Nephron (organoid): ENCODE measurements at regions not wholly inside any gene's neighbourhood (a gene's known extent, or its start where the extent isn't known, plus 50 kb on each side); places are given as distances from the start of the nearest gene placed in this dataset.
"Not testable (repeated sequence)": the region's sequence is repeated elsewhere in the genome, so short reads cannot be mapped to it uniquely, and the experiment has no call there.

ENCODE experiments used
- H3K27ac Mint-ChIP-seq, 3 experiments: 2 replicates each; pipeline ENCODE4 v1.8.0; 2020; ENCODE audit warnings: mixed read lengths in 3 of 3, mild to moderate bottlenecking in 2 of 3, moderate library complexity in 1 of 3
- H3K27me3 Mint-ChIP-seq: 2 replicates; pipeline ENCODE4 v1.8.0; 2021; ENCODE audit warnings: low read depth, mild to moderate bottlenecking, moderate library complexity, mixed read lengths
- H3K36me3 Mint-ChIP-seq: 2 replicates; pipeline ENCODE4 v1.8.0; 2020; ENCODE audit warnings: low read depth, mixed read lengths
- H3K4me1 Mint-ChIP-seq: 2 replicates; pipeline ENCODE4 v1.8.0; 2020; ENCODE audit warnings: mixed read lengths
- H3K4me3 Mint-ChIP-seq, 3 experiments: 2 replicates each; pipeline ENCODE4 v1.8.0; 2020; ENCODE audit warnings: mild to moderate bottlenecking in 3 of 3, mixed read lengths in 3 of 3, moderate library complexity in 2 of 3
- H3K9me3 Mint-ChIP-seq: 2 replicates; pipeline ENCODE4 v1.8.0; 2020; ENCODE audit warnings: mixed read lengths
- CTCF ChIP-seq, 3 experiments: fragments of 200-600 bp; sonication (generic); IDR thresholded peaks; one replicate each; pipeline ENCODE4 v1.5.0; 2021; ENCODE audit warnings: antibody characterized with exemption in 3 of 3; ENCODE audit not compliant: unreplicated experiment in 3 of 3

DNA sequence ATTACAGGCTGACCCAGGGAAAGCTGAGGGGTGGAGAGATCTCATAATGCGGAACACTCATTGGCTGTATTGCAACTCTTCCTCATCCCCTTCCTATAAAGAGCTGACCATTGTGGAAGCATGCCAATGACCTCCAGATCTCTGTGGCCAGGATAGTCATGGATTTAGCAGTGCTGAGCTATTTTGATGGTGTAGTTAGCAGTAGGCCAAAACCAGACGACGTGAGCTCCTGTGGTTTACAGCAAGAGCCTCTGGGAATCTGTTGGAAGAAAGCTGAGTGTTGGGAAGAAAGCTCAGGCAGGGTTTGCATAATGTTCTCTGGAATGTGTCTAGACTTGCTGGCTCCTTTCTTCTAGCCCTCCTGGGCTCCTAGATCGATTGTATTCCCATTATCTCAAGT lies 187.5 kb upstream of the GPC6 start:
- Mint-ChIP-seq H3K4me1 (no peaks in the 10 kb centered on the region), H3K9me3 (peaks cover 12% of the 10 kb centered on the region), H3K27me3 (no peaks in the 10 kb centered on the region)

GRCh38 chr13:93041566-93041965 lies 185.0 kb upstream of the GPC6 start:
- not testable (repeated sequence) for H3K4me1 Mint-ChIP-seq, H3K27me3 Mint-ChIP-seq, H3K36me3 Mint-ChIP-seq, H3K4me3 Mint-ChIP-seq, H3K27ac Mint-ChIP-seq
- H3K9me3 Mint-ChIP-seq, result peaks cover 12% of the 10 kb centered on the region

More for the DNA sequence above, 187.5 kb upstream of the GPC6 start:
- no peak overlapping the region for H3K27ac Mint-ChIP-seq
- H3K4me3 Mint-ChIP-seq, result no peak overlapping the region
- TF ChIP-seq CTCF (IDR thresholded peaks at IDR 0.05; ENCODE audit: unreplicated experiment in 3 of 3), result no peak
- H3K36me3 Mint-ChIP-seq, result no peaks in the 10 kb centered on the region

DNA sequence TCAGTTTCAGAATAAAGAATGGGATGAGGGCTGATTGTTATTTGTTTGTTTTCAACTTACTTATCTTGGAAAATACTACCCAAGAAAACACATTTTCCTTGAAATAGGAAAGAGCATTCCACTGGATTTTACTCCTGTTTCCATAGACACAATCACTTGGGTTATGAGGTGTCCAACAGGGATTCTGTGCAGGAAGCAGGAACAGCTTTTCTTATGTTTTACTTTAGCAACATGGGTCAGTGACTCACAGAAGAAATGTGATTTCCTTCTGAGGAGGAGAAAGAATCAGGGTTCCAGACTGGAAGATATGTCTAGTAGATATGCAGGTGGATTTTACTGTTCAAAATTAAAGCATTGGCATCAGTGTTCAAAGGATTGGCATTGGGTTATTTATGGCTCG lies 180.8 kb upstream of the GPC6 start:
- Mint-ChIP-seq H3K27ac (no peak overlapping the region), H3K4me3 (no peak overlapping the region), H3K9me3 (peaks cover 3% of the 10 kb centered on the region), H3K27me3 (no peaks in the 10 kb centered on the region), H3K36me3 (no peaks in the 10 kb centered on the region), H3K4me1 (no peaks in the 10 kb centered on the region)
- no peak for TF ChIP-seq CTCF (IDR thresholded peaks at IDR 0.05; ENCODE audit: unreplicated experiment in 3 of 3)

GRCh38 chr13:93055233-93055632 lies 171.4 kb upstream of the GPC6 start:
- no peak for TF ChIP-seq CTCF (IDR thresholded peaks at IDR 0.05; ENCODE audit: unreplicated experiment in 3 of 3)
- Mint-ChIP-seq H3K27ac (no peak overlapping the region), H3K36me3 (no peaks in the 10 kb centered on the region), H3K4me3 (no peak overlapping the region), H3K9me3 (no peaks in the 10 kb centered on the region), H3K4me1 (no peaks in the 10 kb centered on the region), H3K27me3 (no peaks in the 10 kb centered on the region)

DNA sequence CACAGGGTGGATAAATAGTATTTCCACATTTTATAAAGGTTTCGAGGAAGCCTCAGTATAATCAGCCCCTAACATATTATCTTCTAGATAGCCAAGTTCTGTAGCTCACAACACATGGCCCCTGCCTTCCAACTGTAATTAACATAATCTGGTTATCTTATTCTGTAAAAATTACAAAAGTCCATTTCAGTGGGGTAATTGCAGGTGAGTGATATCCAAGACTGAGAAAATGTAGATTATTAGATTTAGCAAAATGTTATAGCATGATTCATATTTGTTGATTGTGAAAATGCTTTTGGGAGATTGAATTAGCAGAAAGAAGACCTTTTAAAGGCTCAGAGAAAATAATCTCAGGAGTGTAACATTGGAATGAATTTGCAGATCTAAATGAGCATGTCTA lies 168.3 kb upstream of the GPC6 start:
- no peak overlapping the region for H3K27ac Mint-ChIP-seq
- no peaks in the 10 kb centered on the region for H3K4me1 Mint-ChIP-seq
- TF ChIP-seq CTCF (IDR thresholded peaks at IDR 0.05; ENCODE audit: unreplicated experiment in 3 of 3), result no peak
- H3K36me3 Mint-ChIP-seq, result no peaks in the 10 kb centered on the region
- no peaks in the 10 kb centered on the region for H3K9me3 Mint-ChIP-seq
- H3K27me3 Mint-ChIP-seq, result no peaks in the 10 kb centered on the region
- no peak overlapping the region for H3K4me3 Mint-ChIP-seq

DNA sequence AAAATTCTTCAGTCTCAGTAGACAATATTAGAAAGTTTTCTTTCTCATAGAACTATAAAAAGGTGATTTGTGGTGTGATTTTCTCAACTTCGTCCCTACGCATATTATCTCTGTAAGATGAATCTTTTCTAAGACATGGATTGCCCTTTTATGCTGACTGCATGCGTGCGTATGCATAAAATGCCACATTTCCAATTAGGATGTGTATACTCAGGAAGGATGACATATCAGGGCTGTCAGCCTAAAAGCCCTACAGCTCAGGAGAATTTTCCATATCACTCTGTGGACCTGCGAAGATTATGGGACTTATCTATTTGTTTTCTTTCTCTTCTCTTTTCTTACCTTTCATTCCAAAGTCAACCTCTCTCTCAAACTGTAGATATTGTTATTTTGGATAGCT lies 166.5 kb upstream of the GPC6 start:
- no peaks in the 10 kb centered on the region for H3K27me3 Mint-ChIP-seq
- H3K27ac Mint-ChIP-seq, result no peak overlapping the region
- no peaks in the 10 kb centered on the region for H3K36me3 Mint-ChIP-seq
- H3K4me1 Mint-ChIP-seq, result no peaks in the 10 kb centered on the region
- no peak for TF ChIP-seq CTCF (IDR thresholded peaks at IDR 0.05; ENCODE audit: unreplicated experiment in 3 of 3)
- no peak overlapping the region for H3K4me3 Mint-ChIP-seq
- peaks cover 4% of the 10 kb centered on the region for H3K9me3 Mint-ChIP-seq

DNA sequence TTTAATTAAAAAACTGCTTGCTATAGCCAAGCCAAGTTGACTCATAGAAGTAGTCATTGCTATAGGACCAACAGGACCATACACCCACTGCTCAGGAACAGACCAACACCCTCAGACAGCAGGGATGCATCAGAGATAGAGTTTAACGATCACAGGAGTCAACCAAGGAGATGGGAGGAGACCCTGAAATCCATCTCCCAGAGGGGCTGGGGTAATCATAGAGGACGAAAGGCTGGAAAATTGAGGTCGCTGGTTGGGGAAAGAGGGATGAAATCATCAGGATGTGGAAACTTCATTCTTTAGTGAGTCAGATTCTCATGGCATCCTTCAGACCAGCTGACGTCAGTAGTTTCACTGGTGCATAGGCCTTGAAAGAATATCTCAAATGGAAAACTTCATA lies 160.4 kb upstream of the GPC6 start:
- TF ChIP-seq CTCF (IDR thresholded peaks at IDR 0.05; ENCODE audit: unreplicated experiment in 3 of 3), result no peak
- no peaks in the 10 kb centered on the region for H3K27me3 Mint-ChIP-seq
- no peak overlapping the region for H3K4me3 Mint-ChIP-seq
- no peak overlapping the region for H3K27ac Mint-ChIP-seq
- peaks cover 5% of the 10 kb centered on the region for H3K9me3 Mint-ChIP-seq
- H3K4me1 Mint-ChIP-seq, result no peaks in the 10 kb centered on the region
- no peaks in the 10 kb centered on the region for H3K36me3 Mint-ChIP-seq
